GM10248 (cell line): ENCODE measurements at regions not wholly inside any gene's neighbourhood (a gene's known extent, or its start where the extent isn't known, plus 50 kb on each side); places are given as distances from the start of the nearest gene placed in this dataset.
"Not testable (repeated sequence)": the region's sequence is repeated elsewhere in the genome, so short reads cannot be mapped to it uniquely, and the experiment has no call there.

Source experiments
- CTCF ChIA-PET: fragments of 300-600 bp; sonication (Branson Sonifier 250); formaldehyde crosslinking; extraction: SDS; loops from one replicate; lab custom pipeline; 2021; ENCODE audit warnings: antibody characterized with exemption; lab: Yijun Ruan, JAX
- POLR2A ChIA-PET: fragments of 350-650 bp; sonication (Branson Sonifier 250); formaldehyde crosslinking; extraction: SDS; loops from one replicate; lab custom pipeline; 2020; ENCODE audit warnings: antibody characterized with exemption; lab: Yijun Ruan, JAX
- DNase-seq: peaks from one replicate; pipeline ENCODE4 v3.0.0; 2012; ENCODE audit errors: extremely low spot score
- CTCF ChIP-seq: IDR thresholded peaks from 2 replicates; pipeline ENCODE4 v1.5.1; 2012; ENCODE audit warnings: mild to moderate bottlenecking, low read depth; ENCODE audit errors: extremely low read depth, missing control alignments, control extremely low read depth

DNA sequence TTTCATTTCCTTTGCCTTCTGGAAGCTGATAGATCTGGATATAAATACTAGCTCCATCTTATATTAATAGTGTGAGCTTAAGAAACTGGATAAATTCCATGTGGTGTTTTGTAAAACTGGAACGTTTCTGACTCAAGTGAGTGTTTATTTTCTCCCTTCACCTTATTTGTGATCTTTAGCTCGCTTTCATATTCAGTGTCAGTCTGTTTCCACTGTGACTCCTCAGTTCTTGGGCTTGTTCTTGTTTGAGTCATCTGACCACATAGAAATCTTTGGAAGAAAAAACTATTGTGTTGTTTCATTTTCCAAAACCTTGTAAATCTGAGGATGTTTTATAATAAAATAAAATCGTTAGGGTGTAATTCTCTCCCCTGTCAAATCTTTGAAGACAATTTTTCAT lies 186.4 kb downstream of the POLR1F start:
- CTCF ChIA-PET = no interaction called here
- TF ChIP-seq CTCF = no peak
- DNase-seq = no peak
- POLR2A ChIA-PET = no interaction called here

- no peak for TF ChIP-seq CTCF
- ChIA-PET CTCF (no interaction called here), POLR2A (no interaction called here)
- no peak for DNase-seq
Measured at GRCh38 chr7:19520392-19520791, 188.4 kb downstream of the POLR1F start.

- CTCF ChIA-PET = no interaction called here
- TF ChIP-seq CTCF = no peak
- DNase-seq = no peak
- POLR2A ChIA-PET = no interaction called here
Measured at GRCh38 chr7:19519443-19520021, 189.3 kb downstream of the POLR1F start.

- DNase-seq, POLR2A ChIA-PET, CTCF ChIA-PET: not testable (repeated sequence)
Measured at GRCh38 chr7:19517546-19517945, 191.3 kb downstream of the POLR1F start.

DNA sequence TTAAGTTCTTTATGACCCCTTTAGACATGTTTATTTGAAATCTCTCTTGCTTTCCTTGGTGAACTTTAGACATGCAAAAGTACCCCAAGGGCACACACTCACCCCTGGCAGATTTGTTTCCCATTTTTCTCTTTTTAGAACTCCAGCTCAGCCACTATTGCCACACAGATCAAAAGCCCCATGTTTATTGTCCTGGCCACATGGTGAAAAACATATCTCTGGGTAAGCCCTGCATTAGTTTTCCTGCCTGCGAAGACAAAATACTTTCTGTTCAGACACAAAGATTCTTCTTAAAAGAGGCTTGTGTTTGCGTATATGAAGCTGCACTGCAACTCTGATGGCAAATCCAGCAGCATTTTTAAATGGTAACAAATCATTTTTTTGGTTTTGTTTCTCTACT lies 200.0 kb downstream of the POLR1F start:
- ChIA-PET POLR2A (no interaction called here), CTCF (no interaction called here)
- DNase-seq = no peak
- no peak for TF ChIP-seq CTCF

DNA sequence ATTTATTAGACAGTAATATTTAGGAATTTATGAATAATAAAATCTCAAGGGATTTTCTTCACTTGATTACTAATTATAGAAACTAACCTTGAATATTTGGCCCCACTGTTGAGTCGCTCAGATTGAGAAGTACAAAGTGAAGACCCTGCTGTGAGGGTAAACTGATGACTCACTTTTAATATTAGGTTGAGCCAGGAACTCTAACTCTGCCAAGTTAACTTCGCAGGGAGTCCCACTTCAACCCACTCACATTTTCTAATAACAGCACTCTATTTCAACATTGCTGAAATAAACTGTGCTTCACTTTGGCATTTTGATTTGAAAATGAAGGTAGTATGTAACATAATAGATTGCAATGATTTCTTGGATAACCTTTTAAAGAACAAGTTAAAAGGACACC lies 200.7 kb downstream of the POLR1F start:
- ChIA-PET CTCF (no interaction called here), POLR2A (no interaction called here)
- no peak for TF ChIP-seq CTCF
- DNase-seq = no peak

- CTCF ChIA-PET = interaction anchor here (1.1 to 3.5 kb wide), 5 partner anchors 10 to 1139 kb away, joined by 3 to 15 read pairs (median 5); no protein-coding TSS in a partner anchor
- peak; percentile 14 for DNase-seq
- POLR2A ChIA-PET = no interaction called here
- peak; percentile 53 for TF ChIP-seq CTCF
Measured at GRCh38 chr7:19491821-19492452, 216.9 kb downstream of the POLR1F start.
